Raji (cell line): ENCODE measurements at regions not wholly inside any gene's neighbourhood (a gene's known extent, or its start where the extent isn't known, plus 50 kb on each side); places are given as distances from the start of the nearest gene placed in this dataset.

Experiments used
- POLR2A ChIP-seq: IDR thresholded peaks from 2 replicates; pipeline ENCODE4 v1.6.1; 2011; ENCODE audit warnings: low read depth, low read length, control low read depth; ENCODE audit not compliant: insufficient read depth

- TF ChIP-seq POLR2A = no peak
Measured at GRCh38 chr10:21057989-21058388, 160.9 kb upstream of the NEBL start.

GRCh38 chr10:21057436-21057835 is 160.3 kb upstream of the NEBL start:
- no peak for TF ChIP-seq POLR2A

DNA sequence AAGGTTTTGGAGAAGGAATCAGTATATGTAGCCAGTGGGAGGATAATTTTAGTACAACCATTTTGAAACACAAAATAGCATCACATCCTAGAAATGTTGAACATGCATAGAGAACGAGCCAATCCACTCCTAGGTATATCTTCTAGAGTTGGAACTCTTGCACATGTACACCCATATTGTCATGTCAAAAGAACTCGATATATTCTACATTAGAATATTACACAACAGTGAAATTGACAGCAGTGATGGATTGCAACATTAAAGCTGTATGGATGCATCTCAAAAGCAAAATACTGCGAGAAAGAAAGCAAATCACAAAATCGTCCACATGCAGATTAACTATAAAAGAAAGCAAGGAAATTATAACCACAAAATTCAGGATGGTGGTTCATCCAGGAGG is 159.3 kb upstream of the NEBL start:
- TF ChIP-seq POLR2A = no peak

DNA sequence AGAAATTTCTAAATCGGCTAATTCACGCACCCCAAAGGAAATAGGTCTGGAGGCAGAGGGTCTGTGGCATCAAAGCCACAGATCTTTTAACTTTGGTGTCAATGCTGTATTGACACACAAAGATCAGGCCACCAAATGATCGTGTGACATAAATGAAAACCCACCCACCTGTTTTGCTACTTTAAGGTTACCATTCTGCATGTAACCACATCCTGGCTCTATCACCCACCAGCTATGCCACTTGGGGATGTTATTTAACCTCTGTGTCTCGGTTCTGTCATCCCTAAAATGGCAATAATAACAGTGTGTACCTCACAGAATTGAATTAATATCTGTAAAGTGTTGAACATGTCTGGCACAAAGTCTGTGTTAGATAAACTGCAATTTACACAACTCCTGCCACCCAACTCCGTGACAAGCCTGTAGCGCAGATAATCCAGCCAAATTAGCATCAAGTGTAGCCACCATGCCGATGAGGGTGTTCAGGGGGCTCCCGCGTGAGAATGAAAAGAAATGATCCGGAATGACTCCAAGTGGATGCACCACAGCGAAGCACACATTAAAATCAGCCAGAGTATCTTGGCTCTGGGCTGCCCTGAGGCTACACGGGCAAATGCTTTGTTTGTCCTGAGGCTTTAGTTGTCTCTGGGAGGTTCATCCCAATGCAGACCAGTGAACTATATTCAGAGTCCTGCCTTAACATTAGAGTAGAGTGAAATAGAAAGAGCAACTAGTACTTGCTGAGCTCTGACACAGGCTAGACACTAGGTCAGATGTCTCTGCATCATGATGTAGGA is 158.4 kb upstream of the NEBL start:
- no peak for TF ChIP-seq POLR2A

DNA sequence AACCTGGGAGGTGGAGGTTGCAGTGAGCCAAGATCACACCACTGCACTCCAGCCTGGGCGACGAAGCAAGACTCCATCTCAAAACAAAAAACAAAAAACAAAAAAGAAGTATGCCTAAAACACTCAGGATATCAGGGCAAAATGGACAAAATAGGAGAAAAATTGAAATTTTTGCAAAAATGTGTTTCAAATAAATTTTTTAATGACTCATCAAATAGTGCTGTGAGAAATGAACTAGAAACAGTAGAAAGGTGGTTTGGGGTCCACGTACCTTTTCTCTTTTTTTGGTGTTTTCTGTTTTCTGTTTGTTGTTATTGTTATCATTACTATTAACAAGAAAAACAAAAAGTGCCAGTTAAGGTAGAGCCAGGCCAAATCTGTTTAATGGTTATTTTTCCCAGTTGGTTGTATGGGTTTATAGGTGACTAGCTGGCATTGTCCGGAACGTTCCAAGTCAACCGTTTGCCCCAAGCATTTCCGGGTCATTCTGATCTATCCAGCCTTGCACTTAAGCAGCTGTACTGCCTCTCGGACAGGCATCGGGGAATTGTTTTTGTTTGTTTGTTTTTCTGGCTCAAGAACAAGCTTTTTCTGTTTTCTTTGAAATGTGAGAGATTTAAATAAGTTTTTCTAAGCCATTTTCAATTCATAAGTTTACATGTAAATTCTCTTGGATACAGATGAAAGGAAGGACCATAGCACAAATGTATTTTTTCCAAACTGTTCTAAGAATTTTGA is 157.0 kb upstream of the NEBL start:
- no peak for TF ChIP-seq POLR2A

DNA sequence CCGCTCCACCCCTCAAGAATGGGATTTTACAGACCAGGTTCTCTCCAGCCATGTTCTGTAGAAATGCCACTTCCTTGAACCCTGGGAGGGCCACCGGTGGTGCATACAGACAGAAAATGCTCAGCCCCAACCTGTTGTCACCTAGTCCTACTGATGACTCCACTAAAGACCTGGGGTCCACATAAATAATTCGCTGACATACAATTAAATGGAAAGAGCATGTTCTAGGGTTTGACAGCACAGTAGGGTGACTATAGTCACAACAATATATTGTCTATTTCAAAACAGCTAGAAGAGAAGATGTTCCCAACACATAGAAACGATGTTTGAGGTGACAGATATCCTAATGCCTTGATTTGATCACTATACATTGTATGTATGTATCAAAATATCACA is 155.6 kb upstream of the NEBL start:
- TF ChIP-seq POLR2A = no peak

- TF ChIP-seq POLR2A = no peak
Measured at GRCh38 chr10:21052072-21052708, 155.1 kb upstream of the NEBL start.

DNA sequence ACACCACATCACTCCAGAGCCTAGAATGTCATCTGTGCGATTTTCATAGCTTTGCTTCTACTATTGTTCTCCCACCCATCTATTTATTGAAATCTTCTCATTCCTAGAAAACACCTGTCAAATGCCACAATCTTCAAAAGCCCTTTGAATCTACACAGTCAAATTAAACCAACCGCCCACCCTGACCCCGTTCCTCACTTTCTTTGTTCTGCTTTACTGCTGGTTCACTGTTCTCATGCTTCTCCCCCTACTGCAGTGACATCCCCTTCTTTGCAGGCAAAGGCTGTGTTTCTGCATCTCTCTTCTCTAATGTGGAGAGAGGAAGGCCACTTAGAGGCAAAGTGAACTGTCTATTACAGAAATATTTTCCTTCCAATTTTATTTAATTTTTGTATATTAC is 152.4 kb upstream of the NEBL start:
- TF ChIP-seq POLR2A = no peak

DNA sequence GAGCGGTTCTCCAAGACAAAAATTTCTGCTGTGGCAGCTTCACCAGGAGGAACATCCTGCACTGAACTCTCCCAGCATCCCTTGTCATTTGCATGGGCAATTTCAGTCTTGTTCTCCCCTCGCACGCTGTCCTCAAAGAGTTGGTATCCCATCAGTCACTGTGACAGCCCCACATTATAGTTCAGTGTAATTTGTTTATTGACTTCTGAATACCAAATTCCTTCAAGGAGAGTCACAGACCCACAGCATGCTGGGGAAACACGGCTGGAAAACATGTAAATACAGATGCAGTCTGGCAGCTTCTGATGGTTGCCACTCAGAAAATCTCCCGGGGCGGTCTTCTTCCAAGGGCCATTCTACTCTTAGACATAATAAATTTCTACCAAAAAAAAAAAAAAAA is 151.0 kb upstream of the NEBL start:
- TF ChIP-seq POLR2A = no peak

GRCh38 chr10:21047511-21047910 is 150.4 kb upstream of the NEBL start:
- no peak for TF ChIP-seq POLR2A

GRCh38 chr10:21047096-21047495 is 150.0 kb upstream of the NEBL start:
- TF ChIP-seq POLR2A = no peak

DNA sequence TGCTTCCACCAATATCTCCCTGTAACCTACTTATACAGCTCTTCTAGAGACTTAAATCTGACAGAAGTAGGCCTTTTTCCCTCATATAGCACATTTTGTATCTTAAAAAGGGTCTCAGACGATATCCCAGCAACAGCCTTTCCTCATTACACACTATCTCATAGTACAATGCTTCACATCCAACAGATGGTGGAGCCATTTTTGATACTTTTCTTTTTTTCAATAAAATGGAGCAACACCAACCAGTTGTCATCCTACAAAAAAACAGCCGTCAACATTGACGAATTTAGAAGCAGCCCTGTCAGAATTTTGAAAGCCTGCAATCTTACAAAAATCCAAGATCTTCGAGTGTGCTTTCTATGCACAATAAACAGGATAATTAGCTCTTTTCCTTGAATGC is 145.9 kb upstream of the NEBL start:
- no peak for TF ChIP-seq POLR2A

GRCh38 chr10:21042536-21042935 is 145.4 kb upstream of the NEBL start:
- TF ChIP-seq POLR2A = no peak

DNA sequence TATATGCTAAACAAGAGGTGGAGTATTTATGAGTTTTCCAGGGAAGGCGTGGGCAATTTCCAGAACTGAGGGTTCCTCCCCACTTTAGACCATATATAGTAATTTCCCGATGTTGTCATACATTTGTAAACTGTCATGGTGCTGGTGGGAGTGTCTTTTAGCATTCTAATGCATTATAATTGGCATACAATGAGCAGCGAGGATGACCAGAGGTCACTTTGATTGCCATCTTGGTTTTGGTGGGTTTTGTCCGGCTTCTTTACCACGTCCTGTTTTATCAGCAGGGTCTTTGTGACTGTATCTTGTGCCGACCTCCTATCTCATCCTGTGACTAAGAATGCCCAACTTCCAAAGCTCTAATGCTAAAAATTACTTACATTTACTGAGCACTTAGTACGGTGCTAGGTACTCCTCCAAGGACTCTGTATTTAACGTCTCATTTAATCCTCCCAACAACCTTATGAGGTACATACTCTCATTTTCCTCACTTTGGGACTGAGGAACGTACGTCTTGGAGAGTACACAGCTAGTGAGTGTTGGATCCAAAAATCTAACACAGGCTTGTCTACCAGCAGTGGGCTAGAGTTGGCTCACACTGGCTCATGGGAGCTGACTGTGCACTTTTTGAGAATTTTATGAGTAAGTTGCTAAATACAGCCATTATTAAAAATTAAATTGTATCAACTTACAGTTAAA is 144.8 kb upstream of the NEBL start:
- no peak for TF ChIP-seq POLR2A

DNA sequence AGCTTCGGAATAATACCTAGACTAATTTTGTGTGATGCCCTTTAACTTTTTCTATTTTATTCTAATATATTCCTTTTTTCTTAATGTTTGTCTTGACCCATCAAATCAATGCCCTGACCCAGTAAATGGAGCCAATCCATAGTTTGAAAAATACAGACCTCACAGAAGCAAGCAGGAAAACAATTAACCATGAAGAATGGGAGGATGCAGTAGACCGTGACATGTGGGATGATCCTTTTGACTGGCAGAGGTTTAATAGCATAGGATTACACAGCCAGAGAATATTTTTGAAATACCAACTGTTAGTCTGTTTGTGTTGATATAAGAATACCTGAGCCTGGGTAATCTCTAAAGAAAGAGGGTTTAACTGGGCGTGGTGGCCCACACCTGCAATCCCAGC is 142.6 kb upstream of the NEBL start:
- no peak for TF ChIP-seq POLR2A

GRCh38 chr10:21036757-21037156 is 139.6 kb upstream of the NEBL start:
- no peak for TF ChIP-seq POLR2A

DNA sequence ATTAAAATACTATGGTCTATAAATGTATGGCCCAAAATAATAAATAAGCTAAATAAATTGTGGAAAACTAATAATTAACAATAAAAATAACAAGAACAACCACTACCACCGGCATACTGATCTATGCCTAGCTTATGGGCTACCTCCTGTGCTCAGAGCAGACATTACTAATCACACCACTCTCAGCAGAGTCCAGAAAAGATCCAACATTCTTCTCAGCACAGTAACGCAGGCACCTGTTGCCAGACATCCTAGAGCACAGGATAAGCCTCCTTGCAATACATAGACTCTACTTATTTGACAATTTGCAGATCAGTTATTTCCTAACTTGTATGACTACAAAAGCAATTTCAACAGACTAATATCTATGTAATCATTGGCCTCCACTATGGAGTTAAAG is 137.1 kb upstream of the NEBL start:
- no peak for TF ChIP-seq POLR2A
